K562 (cell line): ENCODE measurements at regions not wholly inside any gene's neighbourhood (a gene's known extent, or its start where the extent isn't known, plus 50 kb on each side); places are given as distances from the start of the nearest gene placed in this dataset.

Experiments
- ATAC-seq: fragments of 200-7000 bp; cut with Tn5 transposase; 3 replicates; pipeline ENCODE4 v1.9.1; 2020; ENCODE audit warnings: moderate library complexity
- BruUV-seq: library from RNA; stranded (reverse); fragments of 400-500 nt; replicated peaks from 2 replicates; lab custom pipeline; 2021; lab: Mats Ljungman, UMichigan
- CTCF ChIA-PET: fragments of 300-600 bp; formaldehyde crosslinking; extraction: SDS; loops from one replicate; lab custom pipeline; 2021; ENCODE audit warnings: low intra/inter-chr PET ratio; lab: Yijun Ruan, JAX
- POLR2A ChIA-PET: fragments of 300-600, 350-650 bp; sonication (Branson Sonifier 250); formaldehyde crosslinking; extraction: SDS; loops from one replicate; lab custom pipeline; 2021; ENCODE audit warnings: antibody characterized with exemption, inconsistent platforms; lab: Yijun Ruan, JAX
- DNase-seq, 4 experiments: peaks; one replicate each; pipeline versions ENCODE4 v3.0.0 to v3.0.0-alpha.2; 2011 to 2018; ENCODE audit warnings: low spot score in 3 of 4, mixed read lengths in 3 of 4; ENCODE audit errors: extremely low read depth in 1 of 4
- FAIRE-seq: peaks from 2 replicates; lab custom pipeline; 2011; peaks lifted over from hg19 to GRCh38; lab: Jason Lieb, UNC
- H2AFZ ChIP-seq: 2 replicates; pipeline ENCODE4 v1.6.0; 2011; ENCODE audit warnings: low read depth, low read length, control low read depth, inconsistent platforms
- H3K27ac ChIP-seq: fragments of 200-600 bp; 3 replicates; pipeline ENCODE4 v1.8.0; 2011; ENCODE audit warnings: low read depth, mild to moderate bottlenecking, control low read depth, inconsistent platforms, low read length, moderate library complexity, mixed read lengths; ENCODE audit errors: extremely low read depth
- H3K27me3 ChIP-seq, 2 experiments: fragments of 300-600 bp in 1 of 2; 2 replicates in 1 of 2; 3 replicates in 1 of 2; pipeline versions ENCODE4 v1.6.0 to v1.8.0; 2011; ENCODE audit warnings: inconsistent platforms in 2 of 2, low read length in 2 of 2, mild to moderate bottlenecking in 1 of 2, mixed read lengths in 1 of 2, moderate library complexity in 1 of 2; ENCODE audit not compliant: control insufficient read depth in 2 of 2, insufficient read depth in 2 of 2
- H3K36me3 ChIP-seq: fragments of 300-600 bp; 3 replicates; pipeline ENCODE4 v1.8.0; 2011; ENCODE audit warnings: mild to moderate bottlenecking, low read length, inconsistent platforms; ENCODE audit not compliant: control insufficient read depth, insufficient read depth
- H3K4me1 ChIP-seq, 2 experiments: fragments of 200-600 bp in 1 of 2; replicated peaks in 1 of 2; 2 replicates in 1 of 2; 3 replicates in 1 of 2; pipeline versions ENCODE4 v1.5.1 to v1.8.0; 2011; ENCODE audit warnings: inconsistent platforms in 2 of 2, low read length in 2 of 2, mild to moderate bottlenecking in 1 of 2, mixed read lengths in 1 of 2, moderate library complexity in 1 of 2; ENCODE audit not compliant: control insufficient read depth in 2 of 2, insufficient read depth in 2 of 2
- H3K4me2 ChIP-seq: 2 replicates; pipeline ENCODE4 v1.6.1; 2011; ENCODE audit warnings: low read length, control low read depth, inconsistent platforms, mixed read lengths; ENCODE audit not compliant: insufficient read depth
- H3K4me3 ChIP-seq: fragments of 200-600 bp; sonication (generic), shearing (Covaris generic); 2 replicates; pipeline ENCODE4 v1.5.1; 2016; ENCODE audit warnings: control low read depth, inconsistent platforms
- H3K79me2 ChIP-seq: fragments of 200-600 bp; 3 replicates; pipeline ENCODE4 v1.8.0; 2011; ENCODE audit warnings: low read length, inconsistent platforms; ENCODE audit not compliant: control insufficient read depth, insufficient read depth
- H3K9ac ChIP-seq, 2 experiments: 2 replicates each; pipeline versions ENCODE4 v1.6.0 to v1.6.1; 2011; ENCODE audit warnings: low read depth in 2 of 2, low read length in 2 of 2, control low read depth in 1 of 2, inconsistent platforms in 1 of 2, mild to moderate bottlenecking in 1 of 2, mixed read lengths in 1 of 2; ENCODE audit not compliant: insufficient read depth in 1 of 2
- H3K9me1 ChIP-seq: one replicate; pipeline ENCODE4 v1.6.0; 2011; ENCODE audit warnings: inconsistent platforms, mild to moderate bottlenecking, low read length, moderate library complexity; ENCODE audit not compliant: control insufficient read depth, insufficient read depth
- H3K9me3 ChIP-seq: replicated peaks from 2 replicates; pipeline ENCODE4 v1.5.1; 2011; ENCODE audit warnings: low read depth, low read length, inconsistent platforms; ENCODE audit not compliant: control insufficient read depth, insufficient read depth
- H4K20me1 ChIP-seq: replicated peaks from 2 replicates; pipeline ENCODE4 v1.6.1; 2011; ENCODE audit warnings: low read length, inconsistent platforms, mixed read lengths; ENCODE audit not compliant: control insufficient read depth, insufficient read depth
- ATF7 ChIP-seq: fragments of 450-650 bp; IDR thresholded peaks from 2 replicates; pipeline ENCODE4 v1.7.1; 2014; ENCODE audit warnings: mild to moderate bottlenecking, moderate library complexity
- BMI1 ChIP-seq: fragments of 150-350 bp; IDR thresholded peaks from 2 replicates; pipeline ENCODE4 v1.6.1; 2014; ENCODE audit warnings: low read length
- CXXC5 ChIP-seq: fragments of 250-450 bp; sonication (Bioruptor Pico); IDR thresholded peaks from 2 replicates; pipeline ENCODE4 v1.8.0; 2022; ENCODE audit warnings: inconsistent platforms, mild to moderate bottlenecking, moderate library complexity
- FOXM1 ChIP-seq, 2 experiments: fragments of 450-650 bp in 1 of 2; sonication (generic) in 1 of 2; formaldehyde crosslinking in 1 of 2; IDR thresholded peaks; 2 replicates each; pipeline versions ENCODE4 v1.6.1 to v1.9.0; 2017 to 2022; ENCODE audit warnings: low read depth in 2 of 2, mild to moderate bottlenecking in 2 of 2, missing genetic modification reagents in 1 of 2, moderate library complexity in 1 of 2
- GTF2A2 ChIP-seq: IDR thresholded peaks from 2 replicates; pipeline ENCODE4 v1.6.1; 2016; ENCODE audit warnings: mild to moderate bottlenecking, missing genetic modification characterization, missing compliant biosample characterization
- IFI16 ChIP-seq: fragments of 250-450 bp; sonication (Bioruptor Pico); IDR thresholded peaks from 2 replicates; pipeline ENCODE4 v2.1.2; 2022; ENCODE audit warnings: mild to moderate bottlenecking, inconsistent platforms
- KAT2B ChIP-seq: IDR thresholded peaks from one replicate; pipeline ENCODE4 v1.6.1; 2012; ENCODE audit warnings: low read depth, mild to moderate bottlenecking, control low read depth, inconsistent platforms, low read length, moderate library complexity
- KAT8 ChIP-seq: fragments of 450-650 bp; IDR thresholded peaks from 2 replicates; pipeline ENCODE4 v1.6.1; 2016; ENCODE audit warnings: low read depth, mild to moderate bottlenecking
- NCOA2 ChIP-seq, 2 experiments: fragments of 450-650 bp; IDR thresholded peaks; 2 replicates each; pipeline ENCODE4 v1.6.1; 2018; ENCODE audit warnings: mild to moderate bottlenecking in 2 of 2, moderate library complexity in 1 of 2; ENCODE audit not compliant: partially characterized antibody in 2 of 2
- NFATC3 ChIP-seq: fragments of 450-650 bp; IDR thresholded peaks from 2 replicates; pipeline ENCODE4 v1.6.1; 2017; ENCODE audit warnings: mild to moderate bottlenecking
- PRPF4 ChIP-seq: fragments of 200-400 bp; formaldehyde crosslinking; IDR thresholded peaks from one replicate; pipeline ENCODE4 v1.6.1; 2017; ENCODE audit warnings: low read length, low read depth, mild to moderate bottlenecking; ENCODE audit not compliant: insufficient read depth, poor library complexity, severe bottlenecking
- RBM22 ChIP-seq: fragments of 200-400 bp; formaldehyde crosslinking; IDR thresholded peaks from 2 replicates; pipeline ENCODE4 v1.6.1; 2018; ENCODE audit warnings: low read length, low read depth; ENCODE audit not compliant: poor library complexity, severe bottlenecking
- RBM39 ChIP-seq: fragments of 200-400 bp; formaldehyde crosslinking; optimal IDR thresholded peaks from 2 replicates; pipeline ENCODE3; 2018; ENCODE audit warnings: low read depth, low read length
- SETDB1 ChIP-seq: IDR thresholded peaks from one replicate; pipeline ENCODE4 v1.6.1; 2012; ENCODE audit warnings: low read length, control low read depth, inconsistent platforms
- ZNF324 ChIP-seq: fragments of 250-450 bp; sonication (Bioruptor Pico); IDR thresholded peaks from 2 replicates; pipeline ENCODE4 v1.4.0; 2020; ENCODE audit warnings: mild to moderate bottlenecking
- ZNF384 ChIP-seq: IDR thresholded peaks from 2 replicates; pipeline ENCODE4 v1.6.1; 2012; ENCODE audit warnings: low read depth, low read length, improper control_type of control experiment
- ZNF431 ChIP-seq: sonication (generic); formaldehyde crosslinking; IDR thresholded peaks from 2 replicates; pipeline ENCODE4 v1.8.0; 2022; ENCODE audit warnings: mild to moderate bottlenecking, missing genetic modification reagents
- ZNF785 ChIP-seq: fragments of 250-450 bp; sonication (Bioruptor Pico); IDR thresholded peaks from 2 replicates; pipeline ENCODE4 v1.4.0; 2020; ENCODE audit warnings: mild to moderate bottlenecking
- WGBS: fragments of 100-300 bp; shearing (Covaris generic); methylation state at CpG from one replicate; pipeline ENCODE4 v1.1.6; 2016; ENCODE audit warnings: low coverage, mixed read lengths; ENCODE audit not compliant: insufficient coverage; ENCODE audit errors: missing lambda C conversion rate; 5-methylcytosine and 5-hydroxymethylcytosine counted together
- in situ Hi-C: fragments of 300-500 bp; cut with MboI; formaldehyde crosslinking; loops from 4 replicates; pipeline ENCODE4 v1.15.0; 2018; ENCODE audit warnings: inconsistent platforms, mixed read lengths
- intact Hi-C: fragments of 100-400 bp; cut with micrococcal nuclease; formaldehyde crosslinking; loops from 2 replicates; pipeline ENCODE4 v1.14.2; 2022
- TF ChIP-seq, protein P1 (sequence below): fragments of 450-650 bp; formaldehyde crosslinking; IDR thresholded peaks from 2 replicates; pipeline ENCODE4 v1.4.0; 2020; ENCODE audit warnings: mild to moderate bottlenecking, moderate library complexity
- TF ChIP-seq, protein P2 (sequence below): fragments of 200-400 bp; formaldehyde crosslinking; IDR thresholded peaks from 2 replicates; pipeline ENCODE4 v1.6.1; 2017; ENCODE audit warnings: mild to moderate bottlenecking, low read depth, low read length, moderate library complexity

DNA sequence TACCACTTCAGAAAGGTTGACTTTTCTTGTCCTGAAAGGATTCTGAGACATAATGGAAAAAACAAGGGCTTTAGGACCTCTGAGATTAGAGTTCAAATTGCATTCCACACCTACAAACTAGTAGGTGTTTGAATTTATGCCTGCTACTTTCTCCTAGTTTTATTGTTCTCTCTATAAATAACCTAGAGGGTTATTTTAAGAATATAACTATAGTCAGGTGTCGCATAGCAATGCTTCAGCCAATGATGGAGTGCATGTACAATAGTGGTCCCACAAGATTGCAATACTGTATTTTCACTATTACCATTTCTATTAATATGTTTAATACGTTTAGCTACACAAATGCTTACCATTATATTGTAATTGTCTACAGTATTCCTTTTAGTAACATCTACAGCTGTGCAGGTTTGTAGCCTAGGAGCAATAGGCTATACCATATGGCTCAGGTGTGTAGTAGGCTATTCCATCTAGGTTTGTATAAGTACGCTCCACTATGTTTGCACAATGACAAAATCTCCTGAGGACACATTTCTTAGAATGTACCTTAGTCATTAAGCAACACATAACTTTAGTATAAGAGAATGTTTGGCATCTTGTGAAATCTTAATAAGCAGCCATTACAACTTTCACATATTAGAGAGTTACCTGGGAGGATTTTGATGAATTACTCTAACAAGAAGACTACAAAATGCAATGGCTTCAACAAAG, 1352.5 kb downstream of the ZPLD1 start:
- TF ChIP-seq ZNF431 (CRISPR knock-in tag) (no peak), KAT8 (no peak), NFATC3 (no peak), SETDB1 (no peak), ZNF324 (no peak), RBM22 (no peak), ZNF384 (no peak), ZNF785 (no peak), BMI1 (no peak), FOXM1 (IDR thresholded peaks at IDR 0.05; ENCODE audit: low read depth) (no peak), FOXM1 (CRISPR knock-in tag; IDR thresholded peaks at IDR 0.05; ENCODE audit: low read depth) (no peak), IFI16 (CRISPR knock-in tag) (no peak), PRPF4 (no peak), RBM39 (no peak), KAT2B (no peak), CXXC5 (CRISPR knock-in tag) (no peak), ATF7 (no peak), NCOA2 (IDR thresholded peaks at IDR 0.05; ENCODE audit: partially characterized antibody in 2 of 2) (no peak), GTF2A2 (no peak)
- TF ChIP-seq, protein P1, sequence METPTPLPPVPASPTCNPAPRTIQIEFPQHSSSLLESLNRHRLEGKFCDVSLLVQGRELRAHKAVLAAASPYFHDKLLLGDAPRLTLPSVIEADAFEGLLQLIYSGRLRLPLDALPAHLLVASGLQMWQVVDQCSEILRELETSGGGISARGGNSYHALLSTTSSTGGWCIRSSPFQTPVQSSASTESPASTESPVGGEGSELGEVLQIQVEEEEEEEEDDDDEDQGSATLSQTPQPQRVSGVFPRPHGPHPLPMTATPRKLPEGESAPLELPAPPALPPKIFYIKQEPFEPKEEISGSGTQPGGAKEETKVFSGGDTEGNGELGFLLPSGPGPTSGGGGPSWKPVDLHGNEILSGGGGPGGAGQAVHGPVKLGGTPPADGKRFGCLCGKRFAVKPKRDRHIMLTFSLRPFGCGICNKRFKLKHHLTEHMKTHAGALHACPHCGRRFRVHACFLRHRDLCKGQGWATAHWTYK (CRISPR knock-in tag): no peak
- TF ChIP-seq, protein P2, sequence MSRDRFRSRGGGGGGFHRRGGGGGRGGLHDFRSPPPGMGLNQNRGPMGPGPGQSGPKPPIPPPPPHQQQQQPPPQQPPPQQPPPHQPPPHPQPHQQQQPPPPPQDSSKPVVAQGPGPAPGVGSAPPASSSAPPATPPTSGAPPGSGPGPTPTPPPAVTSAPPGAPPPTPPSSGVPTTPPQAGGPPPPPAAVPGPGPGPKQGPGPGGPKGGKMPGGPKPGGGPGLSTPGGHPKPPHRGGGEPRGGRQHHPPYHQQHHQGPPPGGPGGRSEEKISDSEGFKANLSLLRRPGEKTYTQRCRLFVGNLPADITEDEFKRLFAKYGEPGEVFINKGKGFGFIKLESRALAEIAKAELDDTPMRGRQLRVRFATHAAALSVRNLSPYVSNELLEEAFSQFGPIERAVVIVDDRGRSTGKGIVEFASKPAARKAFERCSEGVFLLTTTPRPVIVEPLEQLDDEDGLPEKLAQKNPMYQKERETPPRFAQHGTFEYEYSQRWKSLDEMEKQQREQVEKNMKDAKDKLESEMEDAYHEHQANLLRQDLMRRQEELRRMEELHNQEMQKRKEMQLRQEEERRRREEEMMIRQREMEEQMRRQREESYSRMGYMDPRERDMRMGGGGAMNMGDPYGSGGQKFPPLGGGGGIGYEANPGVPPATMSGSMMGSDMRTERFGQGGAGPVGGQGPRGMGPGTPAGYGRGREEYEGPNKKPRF: no peak
- Histone ChIP-seq H3K27ac (no peak overlapping the region), H3K27me3 (no peaks in the 10 kb centered on the region), H3K79me2 (no peaks in the 10 kb centered on the region), H3K36me3 (no peaks in the 10 kb centered on the region), H2AFZ (no peak overlapping the region), H3K9me1 (no peaks in the 10 kb centered on the region), H3K4me3 (no peak overlapping the region), H3K9me3 (no peaks in the 10 kb centered on the region), H3K4me2 (no peak overlapping the region), H3K4me1 (no peaks in the 10 kb centered on the region), H3K9ac (no peak overlapping the region), H4K20me1 (no peaks in the 10 kb centered on the region)
- ChIA-PET POLR2A (no interaction called here), CTCF (no interaction called here)
- BruUV-seq: no TSS peak
- ATAC-seq: no peak
- in situ Hi-C loops: no loop called here
- intact Hi-C loops: no loop called here
- WGBS: 2% methylated on average over 3 of the region's 3 CpGs
- no peak for DNase-seq
- no peak for FAIRE-seq
